Fibroblast of gingiva (primary cell): ENCODE measurements at regions not wholly inside any gene's neighbourhood (a gene's known extent, or its start where the extent isn't known, plus 50 kb on each side); places are given as distances from the start of the nearest gene placed in this dataset.
"Not testable (repeated sequence)": the region's sequence is repeated elsewhere in the genome, so short reads cannot be mapped to it uniquely, and the experiment has no call there.

Experiments
- DNase-seq: peaks from one replicate; pipeline ENCODE4 v3.0.0-alpha.2; 2011; ENCODE audit warnings: low read depth

DNA sequence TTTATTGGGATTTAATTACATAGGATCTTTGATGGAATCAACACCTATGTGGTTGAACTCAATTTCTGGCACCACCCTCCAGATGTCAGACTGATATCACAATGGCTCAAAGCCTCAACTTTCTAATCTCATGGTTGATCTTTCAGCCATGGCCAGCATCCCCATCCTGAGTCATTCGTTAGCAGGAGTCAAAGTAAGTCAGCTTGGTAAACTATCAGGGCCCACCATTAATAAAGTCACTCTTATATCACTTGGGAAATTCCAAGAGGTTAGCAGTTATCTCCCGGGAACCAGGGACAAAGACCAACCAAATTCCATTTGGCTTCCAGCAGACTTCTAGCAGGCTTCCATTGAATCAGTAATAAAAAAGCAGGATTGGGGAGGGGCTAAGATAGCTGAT, 50.7 kb upstream of the TNFSF4 start:
- DNase-seq: no peak

DNA sequence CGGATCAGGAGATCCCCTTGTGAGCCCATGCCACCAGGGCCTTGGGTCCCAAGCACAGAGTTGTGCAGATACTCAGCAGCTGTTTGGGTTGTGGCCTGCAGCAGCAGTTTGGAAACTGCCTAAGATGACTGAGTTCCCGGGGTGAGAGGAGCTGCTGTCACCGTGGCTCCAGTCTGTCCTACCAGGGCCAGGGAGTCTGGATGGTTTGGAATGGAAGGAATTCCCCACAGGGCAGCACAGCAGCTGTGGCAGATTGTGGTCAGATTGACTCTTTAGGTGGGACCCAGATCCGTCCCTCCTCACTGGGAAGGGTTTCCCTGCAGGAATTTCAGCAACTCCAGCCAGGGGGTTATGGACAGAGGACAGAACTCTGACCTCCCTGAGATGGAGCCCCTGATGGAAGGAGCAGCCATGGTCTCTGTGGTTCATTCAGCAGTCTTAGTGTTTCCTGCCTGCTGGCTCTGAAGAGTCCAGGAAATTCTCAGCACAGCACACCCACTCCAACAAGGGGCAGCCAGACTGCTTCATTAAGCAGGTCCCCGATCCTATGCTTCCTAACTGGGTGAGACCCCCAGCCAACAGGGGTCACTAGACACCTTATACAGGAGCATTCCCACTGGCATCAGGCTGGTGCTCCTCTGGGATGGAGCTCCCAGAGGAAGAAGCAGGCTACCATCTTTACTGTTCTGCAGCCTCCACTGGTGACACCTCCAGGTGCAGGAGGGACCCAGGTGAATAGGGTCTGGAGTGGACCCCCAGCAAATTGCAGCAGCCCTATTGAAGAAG, 51.5 kb upstream of the TNFSF4 start:
- no peak for DNase-seq

DNA sequence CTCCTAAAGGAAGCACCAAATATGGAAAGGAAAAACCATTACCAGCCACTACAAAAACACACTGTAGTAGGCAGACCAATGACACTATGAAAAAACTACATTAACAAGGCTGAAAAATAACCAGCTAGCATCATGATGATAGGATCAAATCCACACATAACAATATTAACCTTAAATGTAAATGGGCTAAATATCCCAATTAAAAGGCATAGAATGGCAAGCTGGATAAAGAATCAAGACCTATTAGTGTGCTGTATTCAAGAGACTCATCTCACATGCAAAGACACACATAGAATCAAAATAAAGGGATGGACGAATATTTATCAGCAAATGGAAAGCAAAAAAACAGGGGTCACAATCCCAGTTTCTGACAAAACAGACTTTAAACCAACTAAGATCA, 53.2 kb upstream of the TNFSF4 start:
- not testable (repeated sequence) for DNase-seq

DNA sequence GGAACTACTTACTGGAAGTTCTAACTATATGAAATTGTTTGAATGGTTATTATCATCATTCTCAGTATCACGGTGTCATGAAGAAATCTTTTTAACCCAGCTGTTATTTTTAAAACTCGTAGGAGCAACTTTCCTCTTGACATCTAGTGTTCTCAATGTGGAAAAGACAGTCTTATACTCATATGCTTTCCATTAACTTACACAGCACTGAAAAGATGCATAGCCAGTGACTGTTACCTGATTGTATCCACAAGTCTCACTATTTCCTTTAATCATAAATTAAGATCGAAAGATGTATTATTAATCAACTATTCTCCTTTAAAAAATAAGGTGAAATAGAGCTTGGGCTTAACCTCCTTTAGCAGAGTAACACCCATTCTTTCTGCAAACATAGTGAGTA, 59.7 kb upstream of the TNFSF4 start:
- no peak for DNase-seq

DNA sequence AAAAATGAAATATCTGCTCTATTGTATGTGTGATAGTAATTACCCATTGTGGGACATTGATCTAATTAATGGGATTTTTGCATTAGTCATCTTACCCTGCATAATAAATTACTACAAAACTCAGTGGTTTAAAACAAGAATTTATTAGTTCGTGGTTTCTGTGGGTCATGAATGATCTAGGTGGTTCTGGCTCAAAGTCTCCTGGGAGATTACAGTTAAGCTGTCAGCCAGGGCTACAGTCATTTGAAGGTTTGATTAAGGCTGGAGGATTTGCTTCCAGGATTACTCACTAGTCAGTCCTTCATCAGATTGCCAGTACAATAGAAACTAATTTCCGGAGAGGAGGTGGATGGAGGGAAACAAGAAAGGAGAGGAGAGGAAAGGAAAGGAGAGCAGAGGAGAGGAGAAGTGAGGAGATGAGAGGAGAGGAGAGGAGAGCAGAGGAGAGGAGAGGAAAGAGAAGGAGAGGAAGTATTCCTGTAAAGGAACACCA, 60.4 kb upstream of the TNFSF4 start:
- no peak for DNase-seq

DNA sequence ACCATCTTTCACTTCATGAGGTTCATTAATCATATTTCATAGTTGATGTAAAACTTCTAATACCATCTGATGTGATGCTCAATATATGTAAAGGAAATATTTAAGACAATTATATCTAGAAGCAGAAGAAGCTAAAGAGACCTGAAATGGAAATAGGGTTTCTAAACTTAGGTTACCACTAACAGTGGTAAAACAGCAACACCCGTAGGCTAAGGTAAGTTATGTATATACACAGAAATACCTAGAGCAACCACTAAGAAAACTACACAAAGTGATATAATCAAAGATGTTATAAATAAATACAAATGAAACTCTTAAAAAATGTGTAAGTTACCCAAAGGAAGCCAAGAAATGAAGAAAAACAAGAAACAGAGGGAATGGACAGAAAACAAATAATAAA, 61.1 kb upstream of the TNFSF4 start:
- no peak for DNase-seq

DNA sequence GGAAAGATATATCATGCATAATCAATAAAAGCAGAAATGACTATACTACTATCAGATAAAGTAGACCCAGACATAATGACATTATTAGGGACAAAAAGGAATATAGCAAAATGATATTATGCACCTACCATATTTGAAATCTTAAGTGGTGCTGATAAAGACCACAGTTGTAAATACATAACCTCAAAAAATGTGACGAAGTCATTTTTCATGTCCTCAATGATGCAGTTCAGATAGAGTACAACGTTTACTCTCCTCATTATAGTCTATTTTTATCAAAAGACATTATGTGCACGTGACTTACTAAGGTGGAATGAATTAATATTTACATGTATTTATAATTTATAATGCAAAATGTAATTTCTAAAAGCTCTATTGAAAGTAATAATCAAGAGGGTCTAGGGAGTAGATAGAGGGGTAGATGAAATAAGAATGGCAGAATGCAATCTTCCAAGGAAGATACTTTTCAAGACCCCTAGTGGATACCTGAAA, 61.7 kb upstream of the TNFSF4 start:
- no peak for DNase-seq

DNA sequence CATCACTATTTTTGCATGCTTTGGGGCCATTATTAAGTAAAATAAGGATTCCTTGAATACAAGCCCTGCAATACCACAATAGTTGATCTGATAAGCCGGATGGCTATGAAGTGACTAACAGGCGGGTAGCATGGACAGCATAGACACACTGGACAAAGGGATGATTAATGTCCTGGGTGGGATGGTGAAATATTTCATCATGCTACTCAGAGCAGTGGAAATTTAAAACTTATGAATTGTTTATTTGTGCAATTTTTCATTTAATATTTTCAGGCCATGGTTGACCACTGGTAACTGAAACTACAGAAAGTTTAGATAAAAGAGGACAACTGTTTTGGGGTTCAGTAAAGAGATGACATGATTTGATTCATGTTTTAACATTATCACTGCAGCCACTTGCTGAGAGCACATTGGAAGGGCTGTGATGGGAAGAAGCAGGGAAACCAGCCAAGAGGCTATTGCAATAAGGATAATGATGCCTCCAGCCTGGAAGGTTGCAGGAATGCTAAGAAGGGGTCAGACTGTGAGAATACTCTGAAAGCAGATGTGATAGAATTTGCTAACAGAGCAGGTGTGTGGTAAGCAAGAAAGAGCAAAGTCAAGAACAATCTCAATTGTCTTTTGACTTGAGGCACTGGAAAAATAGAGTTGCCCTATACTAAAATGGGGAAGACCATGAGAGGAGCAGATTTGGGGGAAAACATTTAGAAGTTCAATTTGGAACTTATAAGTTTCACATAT, 62.5 kb upstream of the TNFSF4 start:
- peak; percentile 79 for DNase-seq

DNA sequence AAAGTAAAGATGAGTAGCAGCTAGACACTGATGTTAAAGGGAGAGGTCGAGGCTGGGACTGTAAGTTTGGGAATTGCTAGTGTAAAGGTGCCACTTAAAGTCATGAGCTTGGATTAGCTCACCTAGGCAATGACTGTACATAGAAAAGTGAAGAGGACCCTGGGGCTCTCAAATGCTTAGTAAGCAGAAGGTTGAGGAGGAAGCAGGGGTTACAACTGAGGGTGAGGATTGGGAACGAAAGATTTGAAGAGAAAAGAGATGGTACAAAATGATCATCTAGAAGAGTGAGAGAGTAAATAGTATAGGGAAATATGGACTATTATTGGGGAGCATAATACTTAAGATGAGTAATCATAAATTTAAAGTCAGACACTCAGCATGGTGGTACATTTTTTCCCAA, 63.1 kb upstream of the TNFSF4 start:
- no peak for DNase-seq

DNA sequence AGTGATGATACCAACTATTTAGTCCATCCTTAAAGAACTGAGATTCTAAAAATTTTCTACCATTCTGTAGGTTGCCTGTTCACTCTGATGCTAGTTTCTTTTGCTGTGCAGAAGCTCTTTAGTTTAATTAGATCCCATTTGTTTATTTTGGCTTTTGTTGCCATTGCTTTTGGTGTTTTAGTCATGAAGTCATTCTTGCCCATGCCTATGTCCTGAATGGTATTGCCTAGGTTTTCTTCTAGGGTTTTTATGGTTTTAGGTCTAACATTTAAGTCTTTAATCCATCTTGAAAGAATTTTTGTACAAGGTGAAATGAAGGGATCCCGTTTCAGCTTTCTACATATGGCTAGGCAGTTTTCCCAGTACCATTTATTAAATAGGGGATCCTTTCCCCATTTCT, 63.9 kb upstream of the TNFSF4 start:
- DNase-seq: not testable (repeated sequence)

DNA sequence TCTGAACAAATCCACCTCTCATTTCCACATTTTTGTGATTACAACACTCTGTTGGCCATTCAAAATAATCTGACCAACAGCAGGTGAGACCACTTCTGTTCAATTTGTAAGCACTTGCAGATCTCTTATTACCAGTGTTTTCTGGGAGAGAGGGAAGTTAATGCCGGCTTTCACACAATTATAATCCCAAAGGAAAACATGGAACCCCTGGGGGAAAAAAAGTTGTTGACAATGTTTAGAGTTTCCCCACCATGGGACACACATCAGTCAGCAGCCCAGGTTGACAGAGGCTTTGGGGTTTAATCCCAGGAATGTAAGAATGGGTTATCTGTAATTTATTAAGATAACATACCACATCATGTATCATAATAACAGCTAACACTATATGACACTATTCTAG, 68.4 kb upstream of the TNFSF4 start:
- no peak for DNase-seq

DNA sequence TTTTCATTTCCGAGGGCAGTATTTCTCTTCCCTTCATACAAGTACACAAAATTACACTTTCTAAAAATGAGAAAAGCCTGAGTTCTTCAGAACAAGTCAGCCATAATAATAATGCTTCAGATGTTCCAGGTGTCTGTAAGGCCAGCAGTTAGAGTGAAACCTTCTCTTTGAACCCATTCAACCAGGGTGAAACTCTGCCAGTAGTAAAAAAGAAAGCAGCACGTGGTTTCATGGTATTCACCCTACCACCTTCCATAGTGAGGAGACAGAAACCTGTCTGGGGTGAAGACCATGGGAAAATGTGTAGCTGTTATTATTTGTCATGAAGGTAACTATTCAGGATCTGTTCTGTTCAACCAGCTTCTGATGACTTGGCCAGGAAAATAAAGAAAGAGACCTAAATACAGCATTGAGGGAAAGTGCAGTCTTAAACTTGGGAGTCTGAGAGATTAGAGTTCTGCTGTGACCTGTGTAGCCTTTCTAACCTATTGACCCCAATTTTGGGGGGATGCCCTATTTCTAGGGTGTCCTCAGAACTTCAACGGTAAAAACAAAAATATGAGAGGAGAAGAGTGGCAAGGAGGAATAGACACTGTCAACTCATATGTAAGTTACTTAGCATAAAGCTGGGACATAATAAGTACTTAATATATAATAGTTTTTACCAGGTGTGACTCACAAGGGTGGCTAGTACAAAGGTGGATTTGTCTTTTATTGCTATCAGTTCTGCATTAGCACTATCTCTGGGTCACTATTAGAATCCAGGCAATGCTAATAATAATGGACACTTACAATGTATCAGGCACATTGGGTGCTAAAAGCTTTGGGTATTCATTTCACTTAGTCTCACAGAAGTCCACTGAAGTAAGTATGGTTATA, 70.0 kb upstream of the TNFSF4 start:
- no peak for DNase-seq

DNA sequence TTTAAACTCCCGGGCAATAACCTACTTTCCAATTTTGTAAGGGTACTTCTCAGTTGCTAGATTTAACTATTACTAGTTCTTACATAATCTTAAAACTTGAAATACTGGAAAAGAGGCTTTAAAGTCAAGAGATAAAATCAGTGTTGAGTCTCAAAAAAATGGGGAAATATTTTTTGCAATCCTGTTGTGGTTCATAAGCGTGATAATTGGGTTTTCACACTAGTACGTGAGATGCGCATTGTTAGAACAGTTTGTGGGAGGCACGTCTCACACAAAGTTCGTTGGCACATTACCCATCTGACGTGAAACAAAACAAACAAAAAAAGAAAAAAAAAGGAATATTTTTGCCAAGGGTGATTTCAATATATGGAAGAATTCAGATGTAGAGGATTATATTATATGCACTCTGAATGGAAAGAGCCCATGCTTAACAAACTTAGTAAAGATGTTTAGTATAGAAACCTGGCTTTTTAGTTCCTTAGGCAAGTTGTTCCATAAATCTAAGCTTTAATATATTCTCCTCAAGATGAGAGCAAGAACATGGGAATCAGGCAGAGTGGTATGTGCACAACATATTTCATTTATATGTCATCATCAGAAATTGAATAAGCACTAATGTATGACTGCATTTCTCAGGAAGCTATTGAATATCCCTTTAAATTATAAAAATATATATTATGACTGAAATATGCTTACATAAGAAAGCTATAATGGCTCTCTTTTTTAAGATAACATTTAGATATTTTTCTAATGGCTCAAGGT, 73.9 kb upstream of the TNFSF4 start:
- no peak for DNase-seq

DNA sequence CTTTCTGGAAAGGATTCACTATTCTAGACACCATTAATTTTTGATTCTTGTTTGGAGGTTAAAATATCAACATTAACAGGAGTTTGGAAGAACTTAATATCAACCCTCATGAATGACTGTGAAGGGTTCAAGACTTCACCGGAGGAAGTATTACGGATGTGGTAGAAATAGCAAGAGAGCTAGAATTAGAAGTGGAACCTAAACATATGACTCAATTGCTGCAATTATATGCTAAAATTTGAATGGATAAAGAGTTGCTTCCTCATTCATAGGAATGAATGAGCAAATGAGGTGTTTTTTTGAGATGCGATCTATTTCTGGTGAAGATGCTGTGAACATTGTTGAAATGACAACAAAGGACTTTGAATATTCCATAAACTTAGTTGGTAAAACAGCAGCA, 77.9 kb upstream of the TNFSF4 start:
- DNase-seq: no peak

DNA sequence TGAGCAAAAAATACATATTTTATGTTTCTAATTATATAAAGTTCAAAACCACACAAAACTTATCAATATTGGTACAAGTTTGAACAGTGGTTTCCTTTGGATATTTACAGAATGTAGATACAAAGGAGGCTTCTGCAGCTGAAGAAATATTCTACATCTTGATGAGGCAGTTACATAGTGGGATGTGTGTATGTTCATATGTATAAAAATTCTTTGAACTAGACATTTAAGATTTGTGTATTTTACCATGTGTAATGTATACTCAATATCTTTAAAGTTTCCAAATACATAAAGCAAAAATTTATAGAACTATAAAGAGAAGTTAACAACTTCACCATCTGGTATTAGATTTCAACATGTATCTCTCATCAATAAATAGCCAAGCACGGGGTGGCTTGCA, 80.7 kb upstream of the TNFSF4 start:
- no peak for DNase-seq

DNA sequence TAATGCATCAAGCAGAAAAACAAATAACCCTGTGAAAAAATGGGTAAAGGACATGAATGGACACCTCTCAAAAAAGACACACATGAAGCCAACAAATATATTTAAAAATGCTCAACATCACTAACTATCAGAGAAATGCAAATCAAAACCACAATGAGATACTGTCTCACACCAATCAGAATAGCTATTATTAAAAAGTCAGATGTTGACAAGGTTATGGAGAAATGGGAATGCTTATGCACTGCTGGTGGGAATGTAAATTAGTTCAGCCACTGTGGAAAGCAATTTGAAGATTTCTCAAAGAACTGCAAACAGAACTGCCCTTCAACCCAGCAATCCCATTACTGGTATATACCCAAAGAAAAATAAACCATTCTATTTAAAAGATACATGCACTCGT, 86.6 kb upstream of the TNFSF4 start:
- DNase-seq: no peak

DNA sequence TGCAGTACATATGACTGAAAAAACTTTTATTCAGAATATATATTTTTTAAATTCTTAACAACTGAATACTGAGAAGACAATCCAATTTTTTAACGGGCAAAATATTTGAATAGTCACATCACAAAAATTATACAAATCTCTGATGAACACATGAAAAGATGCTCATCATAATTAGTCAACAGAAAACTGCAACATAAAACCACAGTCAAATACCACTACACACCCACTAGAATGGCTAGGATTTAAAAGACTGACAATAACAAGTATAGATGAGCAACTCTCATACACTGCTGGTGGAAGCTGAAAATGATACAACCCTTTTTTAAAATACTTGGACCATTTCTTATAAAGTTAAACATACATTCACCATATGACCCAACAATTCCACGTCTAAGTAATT, 87.7 kb upstream of the TNFSF4 start:
- no peak for DNase-seq

DNA sequence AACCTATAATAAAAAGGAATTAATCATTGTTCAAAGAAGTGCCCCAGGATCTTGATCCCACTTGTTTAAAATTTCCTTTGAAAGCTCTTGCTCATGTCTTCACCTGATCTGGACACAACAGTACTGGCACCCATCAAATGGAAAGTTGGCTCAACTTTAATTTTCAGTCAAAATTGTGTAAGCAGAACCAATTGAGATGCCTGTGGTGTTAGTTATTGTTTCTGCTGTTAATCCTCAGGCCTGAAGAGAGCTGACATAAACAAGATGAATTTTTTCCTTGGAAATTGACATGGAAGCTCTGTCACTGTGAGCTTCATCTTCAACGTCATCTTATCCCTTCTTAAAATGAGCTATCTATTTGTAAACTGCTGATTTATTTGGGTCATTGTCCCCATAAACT, 88.3 kb upstream of the TNFSF4 start:
- DNase-seq: peak; percentile 42

DNA sequence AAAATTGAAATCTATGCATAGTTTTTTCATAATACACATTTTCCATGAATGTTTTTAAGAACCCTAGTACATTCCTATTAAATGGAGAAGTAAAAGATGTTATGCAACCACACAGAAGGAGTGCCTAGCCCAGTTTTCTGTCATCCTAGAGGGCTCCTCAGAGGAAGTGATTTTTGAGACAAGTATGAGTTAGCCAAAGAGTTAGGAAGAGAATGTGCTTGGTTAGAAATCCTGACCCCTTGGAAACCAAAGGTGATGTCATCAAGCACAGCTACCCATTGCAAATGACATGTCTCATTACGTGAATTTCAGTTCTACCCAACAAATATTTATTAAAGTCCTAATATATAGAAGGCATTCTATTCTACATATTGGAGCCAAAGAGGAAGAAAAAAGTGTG, 88.9 kb upstream of the TNFSF4 start:
- DNase-seq: no peak

DNA sequence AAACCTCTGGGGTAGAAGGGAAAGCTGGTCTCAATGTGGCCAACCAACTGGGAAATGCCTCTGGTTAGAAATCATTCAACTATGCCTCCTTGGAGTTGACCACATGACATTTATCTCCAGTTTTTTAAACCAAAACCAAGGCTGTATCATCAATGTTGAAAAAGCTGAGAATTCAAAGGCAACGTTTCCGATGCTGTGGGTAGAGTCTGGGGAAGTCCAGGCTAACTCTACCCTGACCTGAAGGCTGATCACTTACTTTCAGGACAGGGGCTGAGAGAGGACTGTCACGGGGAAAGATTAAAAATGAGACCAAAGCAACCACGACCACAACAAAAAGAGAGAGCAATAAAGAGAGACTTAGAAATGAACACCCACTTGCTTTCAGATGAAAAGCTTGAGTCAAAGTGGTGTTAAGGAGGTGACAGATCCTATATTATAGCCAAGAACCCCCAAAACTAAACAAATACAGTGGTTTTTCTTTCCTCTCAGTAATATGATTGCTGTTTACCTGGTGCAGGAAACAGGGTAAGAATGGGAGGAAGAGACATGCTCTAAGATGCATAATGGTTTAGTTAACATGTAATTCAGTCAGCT, 90.8 kb upstream of the TNFSF4 start:
- no peak for DNase-seq
